CD4-positive, alpha-beta T cell (primary cell): ENCODE measurements at regions not wholly inside any gene's neighbourhood (a gene's known extent, or its start where the extent isn't known, plus 50 kb on each side); places are given as distances from the start of the nearest gene placed in this dataset.

Source experiments
- ATAC-seq: fragments of 200-7000 bp; cut with Tn5 transposase; one replicate; pipeline ENCODE4 v1.10.0; 2022; ENCODE audit warnings: mild to moderate bottlenecking; ENCODE audit not compliant: poor library complexity
- CTCF ChIA-PET: fragments of 350-600 bp; sonication (Branson Sonifier 250); formaldehyde crosslinking; loops from one replicate; lab custom pipeline; 2021; ENCODE audit warnings: antibody characterized with exemption, inconsistent platforms; lab: Charles Lee
- POLR2A ChIA-PET: fragments of 350-600 bp; sonication (Branson Sonifier 250); formaldehyde crosslinking; loops from one replicate; lab custom pipeline; 2021; ENCODE audit warnings: antibody characterized with exemption, inconsistent platforms; lab: Charles Lee
- DNase-seq, 14 experiments: peaks; one replicate each; pipeline ENCODE4 v3.0.0-alpha.2; 2013 to 2020; ENCODE audit warnings: mixed read lengths in 2 of 14
- H3K27ac ChIP-seq, 2 donors: one replicate each; pipeline versions ENCODE4 v1.5.1 to v1.7.0; 2013; ENCODE audit warnings: low read length in 2 of 2, low read depth in 1 of 2, mild to moderate bottlenecking in 1 of 2
- H3K27me3 ChIP-seq, 2 experiments: 1 replicate in 1 of 2; 2 replicates in 1 of 2; pipeline versions ENCODE4 v1.6.1 to v1.7.0; 2013; ENCODE audit warnings: low read length in 2 of 2, control low read depth in 1 of 2, mild to moderate bottlenecking in 1 of 2, moderate library complexity in 1 of 2; ENCODE audit not compliant: insufficient read depth in 2 of 2, control insufficient read depth in 1 of 2
- H3K36me3 ChIP-seq: one replicate; pipeline ENCODE4 v1.6.1; 2013; ENCODE audit warnings: low read length, control low read depth; ENCODE audit not compliant: insufficient read depth
- H3K4me1 ChIP-seq: one replicate; pipeline ENCODE4 v1.6.1; 2013; ENCODE audit warnings: low read length, control low read depth; ENCODE audit not compliant: insufficient read depth
- H3K4me3 ChIP-seq: one replicate; pipeline ENCODE4 v1.5.1; 2013; ENCODE audit warnings: mild to moderate bottlenecking, low read length, moderate library complexity
- H3K9me3 ChIP-seq, 2 experiments: 1 replicate in 1 of 2; 2 replicates in 1 of 2; pipeline versions ENCODE4 v1.6.1 to v1.7.0; 2013; ENCODE audit warnings: low read length in 2 of 2, mild to moderate bottlenecking in 2 of 2, control low read depth in 1 of 2, moderate library complexity in 1 of 2; ENCODE audit not compliant: control insufficient read depth in 1 of 2, insufficient read depth in 1 of 2
- H3K27ac Mint-ChIP-seq: one replicate; pipeline ENCODE4 v1.8.0; 2020; ENCODE audit warnings: mixed read lengths
- H3K27me3 Mint-ChIP-seq: one replicate; pipeline ENCODE4 v1.8.0; 2021; ENCODE audit warnings: mixed read lengths
- H3K36me3 Mint-ChIP-seq: one replicate; pipeline ENCODE4 v1.8.0; 2021; ENCODE audit warnings: low read depth, mixed read lengths
- H3K4me1 Mint-ChIP-seq: one replicate; pipeline ENCODE4 v1.8.0; 2021; ENCODE audit warnings: low read depth, mixed read lengths
- H3K4me3 Mint-ChIP-seq: one replicate; pipeline ENCODE4 v1.8.0; 2020; ENCODE audit warnings: mild to moderate bottlenecking, mixed read lengths
- H3K9me3 Mint-ChIP-seq: one replicate; pipeline ENCODE4 v1.8.0; 2020; ENCODE audit warnings: mixed read lengths
- CTCF ChIP-seq: fragments of 200-600 bp; IDR thresholded peaks from one replicate; pipeline ENCODE4 v1.8.0; 2022; ENCODE audit warnings: antibody characterized with exemption, mild to moderate bottlenecking
- intact Hi-C, 2 experiments: fragments of 100-400 bp; cut with DNase I in 1 of 2; cut with micrococcal nuclease in 1 of 2; formaldehyde crosslinking; loops; one replicate each; pipeline versions ENCODE4 v1.15.1 to v1.9.0; 2023 to 2025; cut with DNase I, micrococcal nuclease

GRCh38 chr2:7847321-7847720 is 834.5 kb upstream of the ID2 start:
- H3K27ac ChIP-seq = no peak overlapping the region
- no peaks in the 10 kb centered on the region for H3K36me3 Mint-ChIP-seq
- no peak overlapping the region for H3K4me3 ChIP-seq
- ChIA-PET POLR2A (no interaction called here), CTCF (no interaction called here)
- intact Hi-C loops = no loop called here
- H3K4me1 Mint-ChIP-seq = peaks cover 6% of the 10 kb centered on the region
- no peak overlapping the region for H3K4me3 Mint-ChIP-seq
- DNase-seq (no peak), ATAC-seq (no peak)
- H3K9me3 Mint-ChIP-seq = no peaks in the 10 kb centered on the region
- no peaks in the 10 kb centered on the region for H3K27me3 ChIP-seq
- H3K27me3 Mint-ChIP-seq = no peaks in the 10 kb centered on the region
- H3K27ac Mint-ChIP-seq = no peak overlapping the region
- no peaks in the 10 kb centered on the region for H3K4me1 ChIP-seq
- no peaks in the 10 kb centered on the region for H3K9me3 ChIP-seq
- TF ChIP-seq CTCF = no peak
- H3K36me3 ChIP-seq = no peaks in the 10 kb centered on the region

GRCh38 chr2:7849027-7849426 is 832.8 kb upstream of the ID2 start:
- TF ChIP-seq CTCF = no peak
- H3K4me1 ChIP-seq = no peaks in the 10 kb centered on the region
- Mint-ChIP-seq H3K4me1 (peaks cover 6% of the 10 kb centered on the region), H3K9me3 (no peaks in the 10 kb centered on the region), H3K27me3 (no peaks in the 10 kb centered on the region), H3K27ac (no peak overlapping the region), H3K4me3 (no peak overlapping the region), H3K36me3 (no peaks in the 10 kb centered on the region)
- DNase-seq (no peak), ATAC-seq (no peak)
- ChIA-PET POLR2A (no interaction called here), CTCF (no interaction called here)
- no peaks in the 10 kb centered on the region for H3K36me3 ChIP-seq
- H3K27ac ChIP-seq = no peak overlapping the region
- intact Hi-C loops = no loop called here
- no peak overlapping the region for H3K4me3 ChIP-seq
- no peaks in the 10 kb centered on the region for H3K9me3 ChIP-seq
- no peaks in the 10 kb centered on the region for H3K27me3 ChIP-seq

- POLR2A ChIA-PET = no interaction called here
These were observed 832.3 kb upstream of the ID2 start for GRCh38 chr2:7849531-7849930.

More at GRCh38 chr2:7849531-7849930, 832.3 kb upstream of the ID2 start:
- no peaks in the 10 kb centered on the region for H3K9me3 ChIP-seq
- intact Hi-C loops = no loop called here
- no peak overlapping the region for H3K27ac ChIP-seq
- H3K36me3 Mint-ChIP-seq = no peaks in the 10 kb centered on the region
- H3K4me1 Mint-ChIP-seq = peaks cover 6% of the 10 kb centered on the region
- no peak overlapping the region for H3K4me3 Mint-ChIP-seq
- CTCF ChIA-PET = no interaction called here
- H3K9me3 Mint-ChIP-seq = no peaks in the 10 kb centered on the region
- DNase-seq = no peak
- H3K27me3 ChIP-seq = no peaks in the 10 kb centered on the region
- ATAC-seq = no peak
- H3K4me3 ChIP-seq = no peak overlapping the region
- no peaks in the 10 kb centered on the region for H3K4me1 ChIP-seq
- H3K36me3 ChIP-seq = no peaks in the 10 kb centered on the region
- no peak for TF ChIP-seq CTCF
- no peak overlapping the region for H3K27ac Mint-ChIP-seq
- H3K27me3 Mint-ChIP-seq = no peaks in the 10 kb centered on the region
